Panc1 (cell line): ENCODE measurements at regions not wholly inside any gene's neighbourhood (a gene's known extent, or its start where the extent isn't known, plus 50 kb on each side); places are given as distances from the start of the nearest gene placed in this dataset.

ENCODE experiments used
- ATAC-seq: fragments of 200-7000 bp; cut with Tn5 transposase; 2 replicates; pipeline ENCODE4 v1.9.1; 2020; ENCODE audit warnings: mild to moderate bottlenecking, moderate library complexity
- BruUV-seq: library from RNA; stranded (reverse); fragments of 400-500 nt; replicated peaks from 2 replicates; lab custom pipeline; 2021; lab: Mats Ljungman, UMichigan
- CTCF ChIA-PET: fragments of 300-600 bp; sonication (Branson Sonifier 250); formaldehyde crosslinking; loops from one replicate; lab custom pipeline; 2022; ENCODE audit warnings: antibody characterized with exemption; lab: Charles Lee
- POLR2A ChIA-PET: fragments of 300-600 bp; sonication (Branson Sonifier 250); formaldehyde crosslinking; loops from one replicate; lab custom pipeline; 2022; ENCODE audit warnings: antibody characterized with exemption; lab: Charles Lee
- DNase-seq: peaks from one replicate; pipeline ENCODE4 v3.0.0-alpha.2; 2010; ENCODE audit warnings: low read depth, low spot score
- H3K27ac ChIP-seq: 2 replicates; pipeline ENCODE4 v1.5.1; 2011; ENCODE audit warnings: mild to moderate bottlenecking, low read length, inconsistent platforms
- H3K27me3 ChIP-seq: fragments of 200-500 bp; sonication (Bioruptor generic); 2 replicates; pipeline ENCODE4 v1.6.0; 2014; ENCODE audit warnings: low read length, inconsistent platforms; ENCODE audit not compliant: control insufficient read depth, insufficient read depth
- H3K36me3 ChIP-seq: fragments of 200-500 bp; sonication (Bioruptor generic); 2 replicates; pipeline ENCODE4 v1.5.1; 2014; ENCODE audit warnings: inconsistent platforms, mild to moderate bottlenecking, low read length, moderate library complexity; ENCODE audit not compliant: control insufficient read depth, insufficient read depth
- H3K4me1 ChIP-seq: 2 replicates; pipeline ENCODE4 v1.5.1; 2011; ENCODE audit warnings: inconsistent platforms, mild to moderate bottlenecking, low read length, moderate library complexity; ENCODE audit not compliant: control insufficient read depth, insufficient read depth
- H3K4me3 ChIP-seq, 2 experiments: 2 replicates each; pipeline ENCODE4 v1.5.1; 2011 to 2012; ENCODE audit warnings: low read depth in 2 of 2, low read length in 2 of 2, mild to moderate bottlenecking in 2 of 2, inconsistent platforms in 1 of 2, moderate library complexity in 1 of 2
- H3K9me3 ChIP-seq: fragments of 200-500 bp; sonication (Bioruptor generic); 2 replicates; pipeline ENCODE4 v1.5.1; 2014; ENCODE audit warnings: low read depth, mild to moderate bottlenecking, inconsistent platforms, low read length, moderate library complexity; ENCODE audit not compliant: control insufficient read depth, insufficient read depth
- POLR2AphosphoS5 ChIP-seq: IDR thresholded peaks from 2 replicates; pipeline ENCODE4 v1.6.1; 2012; ENCODE audit warnings: mild to moderate bottlenecking, low read depth, low read length, moderate library complexity
- REST ChIP-seq, 2 experiments: IDR thresholded peaks; 2 replicates each; pipeline ENCODE4 v1.6.1; 2011 to 2012; ENCODE audit warnings: low read depth in 2 of 2, control low read depth in 1 of 2, low read length in 1 of 2, mild to moderate bottlenecking in 1 of 2, moderate library complexity in 1 of 2; ENCODE audit not compliant: insufficient read depth in 1 of 2
- SIN3A ChIP-seq: IDR thresholded peaks from 2 replicates; pipeline ENCODE4 v1.6.1; 2012; ENCODE audit warnings: low read depth, mild to moderate bottlenecking, low read length, moderate library complexity, borderline replicate concordance; ENCODE audit not compliant: insufficient read depth
- TCF7L2 ChIP-seq: IDR thresholded peaks from 2 replicates; pipeline ENCODE4 v1.6.1; 2011; ENCODE audit warnings: mild to moderate bottlenecking, low read depth, low read length, inconsistent platforms
- in situ Hi-C: cut with HindIII; loops from 2 replicates; pipeline ENCODE4 v1.10.0; 2016; ENCODE audit warnings: low sequenced_read_pairs, low pct_unique_long_range_greater_than_20kb
- intact Hi-C: fragments of 100-400 bp; cut with micrococcal nuclease; formaldehyde crosslinking; loops from one replicate; pipeline ENCODE4 v1.10.0; 2022; ENCODE audit not compliant: unreplicated experiment
- TF ChIP-seq, protein P1 (sequence below): fragments of 450-650 bp; IDR thresholded peaks from 2 replicates; pipeline ENCODE4 v1.5.1; 2017; ENCODE audit warnings: mild to moderate bottlenecking

GRCh38 chr11:119525867-119526196 is 102.9 kb upstream of the THY1 start:
- H3K27me3 ChIP-seq, result no peaks in the 10 kb centered on the region; the same call in 1 of the 2 replicates
- ATAC-seq, result no peak
- TF ChIP-seq, protein P1, sequence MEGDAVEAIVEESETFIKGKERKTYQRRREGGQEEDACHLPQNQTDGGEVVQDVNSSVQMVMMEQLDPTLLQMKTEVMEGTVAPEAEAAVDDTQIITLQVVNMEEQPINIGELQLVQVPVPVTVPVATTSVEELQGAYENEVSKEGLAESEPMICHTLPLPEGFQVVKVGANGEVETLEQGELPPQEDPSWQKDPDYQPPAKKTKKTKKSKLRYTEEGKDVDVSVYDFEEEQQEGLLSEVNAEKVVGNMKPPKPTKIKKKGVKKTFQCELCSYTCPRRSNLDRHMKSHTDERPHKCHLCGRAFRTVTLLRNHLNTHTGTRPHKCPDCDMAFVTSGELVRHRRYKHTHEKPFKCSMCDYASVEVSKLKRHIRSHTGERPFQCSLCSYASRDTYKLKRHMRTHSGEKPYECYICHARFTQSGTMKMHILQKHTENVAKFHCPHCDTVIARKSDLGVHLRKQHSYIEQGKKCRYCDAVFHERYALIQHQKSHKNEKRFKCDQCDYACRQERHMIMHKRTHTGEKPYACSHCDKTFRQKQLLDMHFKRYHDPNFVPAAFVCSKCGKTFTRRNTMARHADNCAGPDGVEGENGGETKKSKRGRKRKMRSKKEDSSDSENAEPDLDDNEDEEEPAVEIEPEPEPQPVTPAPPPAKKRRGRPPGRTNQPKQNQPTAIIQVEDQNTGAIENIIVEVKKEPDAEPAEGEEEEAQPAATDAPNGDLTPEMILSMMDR, result no peak

GRCh38 chr11:119525180-119525866 is 102.4 kb upstream of the THY1 start:
- no TSS peak for BruUV-seq
- TF ChIP-seq TCF7L2 (no peak), SIN3A (no peak), REST (IDR thresholded peaks at IDR 0.05; ENCODE audit: insufficient read depth in 1 of 2, low read depth in 2 of 2, low read length in 1 of 2) (no peak), POLR2AphosphoS5 (no peak)
- TF ChIP-seq, protein P1, result no peak
- Histone ChIP-seq H3K36me3 (no peaks in the 10 kb centered on the region), H3K9me3 (no peaks in the 10 kb centered on the region), H3K27me3 (no peaks in the 10 kb centered on the region; the same call in 1 of the 2 replicates), H3K4me3 (no peak overlapping the region), H3K27ac (no peak overlapping the region), H3K4me1 (no peaks in the 10 kb centered on the region)
- ChIA-PET CTCF (interaction anchor here (1.2 kb wide), 1 partner anchor 9 kb away, joined by 3 read pairs; no protein-coding TSS in a partner anchor), POLR2A (no interaction called here)
- DNase-seq (no peak), ATAC-seq (no peak)
- intact Hi-C loops, result no loop called here
- in situ Hi-C loops, result no loop called here

More at GRCh38 chr11:119525867-119526196, 102.9 kb upstream of the THY1 start:
- no peak overlapping the region for H3K4me3 ChIP-seq
- in situ Hi-C loops (no loop called here), intact Hi-C loops (no loop called here)
- H3K36me3 ChIP-seq, result no peaks in the 10 kb centered on the region
- BruUV-seq, result no TSS peak
- H3K9me3 ChIP-seq, result no peaks in the 10 kb centered on the region
- POLR2A ChIA-PET, result no interaction called here
- no peak overlapping the region for H3K27ac ChIP-seq
- no peaks in the 10 kb centered on the region for H3K4me1 ChIP-seq
- CTCF ChIA-PET, result no interaction called here
- no peak for DNase-seq
